Vagina (tissue), 2 donors: ENCODE measurements at regions not wholly inside any gene's neighbourhood (a gene's known extent, or its start where the extent isn't known, plus 50 kb on each side); places are given as distances from the start of the nearest gene placed in this dataset.

Experiments
- CTCF ChIP-seq, 3 experiments: fragments of 450-650 bp in 2 of 3; fragments of 200-600 bp in 1 of 3; sonication (generic) in 1 of 3; IDR thresholded peaks; one replicate each; pipeline ENCODE4 v1.5.1; 2017 to 2019; ENCODE audit warnings: antibody characterized with exemption in 3 of 3, mild to moderate bottlenecking in 2 of 3, moderate library complexity in 2 of 3
- POLR2A ChIP-seq, 2 donors: fragments of 450-650 bp; IDR thresholded peaks; one replicate each; pipeline ENCODE4 v1.6.1; 2017; ENCODE audit warnings: antibody characterized with exemption in 2 of 2, mild to moderate bottlenecking in 2 of 2, moderate library complexity in 2 of 2

- TF ChIP-seq CTCF (IDR thresholded peaks at IDR 0.05) (no peak), POLR2A (IDR thresholded peaks at IDR 0.05) (no peak)
Observed at GRCh38 chr5:2259494-2260107, 376.9 kb upstream of the IRX4 start.
